ENCODE measurements at regions not wholly inside any gene's neighbourhood (a gene's known extent, or its start where the extent isn't known, plus 50 kb on each side); places are given as distances from the start of the nearest gene placed in this dataset.
"Not testable (repeated sequence)": the region's sequence is repeated elsewhere in the genome, so short reads cannot be mapped to it uniquely, and the experiment has no call there.

DNA sequence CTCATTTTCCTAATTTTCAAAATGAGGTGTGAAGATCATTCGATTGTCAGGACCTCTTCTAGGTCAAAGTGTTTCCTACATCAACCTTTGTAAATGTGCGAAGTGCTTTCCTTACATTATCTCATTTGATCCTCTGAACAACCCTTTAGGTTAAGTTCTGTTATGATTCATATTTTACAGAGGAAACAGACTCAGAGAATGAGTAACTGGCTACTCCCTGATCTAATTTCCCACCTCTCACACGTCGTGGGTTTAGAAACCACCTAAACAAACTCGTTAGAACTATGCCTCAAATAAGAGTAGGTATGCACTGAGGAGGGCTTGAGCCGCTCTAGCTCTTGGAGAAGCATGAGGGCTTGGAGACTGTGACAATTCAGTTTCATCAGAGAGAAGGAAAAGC lies 148.6 kb downstream of the CD47 start:
- no peak for DNase-seq

DNA sequence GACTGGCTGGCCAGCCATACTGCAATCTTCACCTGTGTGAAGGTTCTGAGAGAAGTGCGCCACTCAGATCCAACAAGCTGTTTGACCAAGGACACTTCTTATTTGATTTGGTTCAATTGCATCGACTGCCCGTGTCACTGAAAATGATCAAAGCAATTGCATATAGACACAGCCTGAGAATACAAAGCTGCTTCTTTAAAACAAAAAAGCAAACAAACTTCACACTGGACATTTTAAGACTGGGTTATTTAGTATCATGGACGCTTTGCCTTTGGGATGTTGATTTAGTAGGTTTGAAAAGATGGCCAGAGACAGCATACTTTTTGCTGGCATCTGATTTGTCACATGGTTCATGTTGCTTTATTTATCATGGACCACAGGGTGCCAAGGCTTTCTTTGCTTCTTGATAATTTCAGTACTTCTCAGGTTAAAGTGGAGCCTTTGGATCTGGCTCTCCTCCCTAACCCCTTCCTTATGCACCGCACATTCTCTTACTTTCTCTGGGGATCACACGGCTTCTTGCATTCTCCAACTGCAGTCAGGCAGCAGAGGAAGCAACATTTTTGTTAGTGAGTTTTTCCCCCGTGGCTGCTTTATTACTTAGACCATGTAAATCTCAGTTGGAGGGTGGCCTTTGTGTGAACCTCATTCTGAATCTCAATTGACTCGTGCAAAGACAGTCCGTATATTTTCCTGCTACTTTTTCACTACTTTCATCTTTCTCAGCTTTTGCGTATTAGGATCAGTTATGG lies 151.0 kb downstream of the CD47 start:
- DNase-seq, result no peak

DNA sequence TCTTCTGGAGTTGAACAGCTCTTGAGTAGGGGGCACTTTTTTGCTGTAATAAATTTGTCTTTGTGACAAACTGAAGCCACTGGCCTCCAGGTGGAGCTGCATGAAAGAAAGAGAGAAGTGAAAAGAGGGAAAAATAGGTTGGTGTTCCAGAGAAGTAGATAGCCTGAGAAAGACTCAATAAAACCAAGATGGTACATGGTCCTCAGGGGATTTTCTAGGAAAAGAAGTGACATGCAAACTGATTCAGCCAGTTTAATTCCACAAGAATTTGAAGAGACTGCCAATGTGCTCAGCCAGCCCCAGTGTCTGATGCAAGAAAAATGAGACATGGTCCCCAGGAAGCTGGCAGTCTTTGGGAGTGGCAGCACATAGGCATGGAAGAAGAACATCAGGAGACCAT lies 152.7 kb downstream of the CD47 start:
- peak; percentile 40 for DNase-seq

DNA sequence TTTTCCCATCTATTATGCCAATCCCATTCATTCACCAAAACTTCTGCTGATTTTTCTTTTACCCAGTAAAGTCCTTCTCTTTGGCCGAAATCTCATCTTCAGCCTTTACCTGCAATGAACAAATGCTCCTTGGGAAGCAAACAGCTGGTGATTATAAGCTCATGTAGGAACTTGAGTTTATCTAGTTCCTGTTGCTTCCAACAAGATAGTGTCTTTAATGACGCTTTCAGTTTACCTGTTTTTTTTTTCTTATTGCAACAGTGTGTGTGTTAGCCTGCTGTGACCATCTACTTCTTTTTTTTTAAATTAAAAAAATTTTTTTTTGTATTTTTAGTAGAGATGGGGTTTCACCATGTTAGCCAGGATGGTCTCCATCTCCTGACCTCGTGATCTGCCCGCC lies 156.0 kb downstream of the CD47 start:
- no peak for DNase-seq

DNA sequence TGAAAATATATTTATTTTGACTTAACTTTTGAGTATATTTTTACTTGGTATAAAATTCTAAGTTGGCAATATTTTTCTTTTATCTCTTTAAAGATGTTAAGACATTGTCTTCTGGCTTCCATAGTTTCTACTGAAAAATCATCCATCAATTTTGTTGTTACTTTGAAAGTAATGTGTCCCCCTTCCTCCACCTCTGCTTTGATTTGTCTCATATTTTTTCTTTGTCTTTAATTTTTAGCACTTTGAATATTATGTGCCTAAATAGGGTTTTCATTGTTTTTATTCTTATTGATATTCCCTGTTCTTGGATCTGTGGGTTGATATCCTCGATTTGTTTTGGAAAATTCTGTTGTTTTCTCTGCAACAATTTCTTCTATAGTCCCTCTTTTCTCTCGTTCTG lies 157.4 kb downstream of the CD47 start:
- no peak for DNase-seq

DNA sequence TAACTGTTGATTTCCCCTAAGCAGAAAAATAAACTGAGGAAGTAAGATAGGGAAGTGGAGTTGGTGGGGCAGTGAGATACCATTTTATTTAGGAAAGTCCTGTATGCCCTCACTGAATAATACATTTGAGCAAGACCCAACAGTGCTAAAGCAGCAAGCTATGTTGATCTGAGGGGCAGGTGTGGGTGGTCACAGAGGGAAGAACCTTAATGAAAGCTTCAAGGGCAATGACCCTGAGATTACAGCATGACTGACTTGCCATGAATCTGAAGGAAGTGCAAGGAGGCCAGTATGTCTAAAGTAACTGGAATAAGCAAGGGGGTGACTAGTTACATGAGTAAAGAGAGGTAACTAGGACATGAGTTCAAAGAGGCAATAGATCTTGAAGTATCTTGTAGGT lies 159.5 kb downstream of the CD47 start:
- no peak for DNase-seq

DNA sequence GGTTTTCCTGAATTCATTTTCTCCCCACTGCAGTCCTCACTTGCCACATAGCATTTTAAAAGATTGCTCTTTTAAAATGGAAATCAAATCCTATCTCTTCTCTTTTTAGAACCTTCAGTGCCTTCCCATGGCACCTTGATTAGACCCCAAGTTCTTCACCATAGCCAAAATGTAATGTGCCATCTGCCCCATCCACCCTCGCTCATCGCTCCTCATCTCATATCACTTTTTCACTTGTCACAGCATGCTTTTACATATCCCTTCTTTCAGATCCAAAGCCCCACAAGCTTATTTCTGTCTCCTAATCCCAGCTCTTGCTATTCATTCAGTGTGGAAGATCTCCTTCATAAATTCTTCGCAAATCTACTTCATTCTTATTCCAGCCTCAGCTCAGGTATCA lies 161.7 kb downstream of the CD47 start:
- DNase-seq, result no peak

DNA sequence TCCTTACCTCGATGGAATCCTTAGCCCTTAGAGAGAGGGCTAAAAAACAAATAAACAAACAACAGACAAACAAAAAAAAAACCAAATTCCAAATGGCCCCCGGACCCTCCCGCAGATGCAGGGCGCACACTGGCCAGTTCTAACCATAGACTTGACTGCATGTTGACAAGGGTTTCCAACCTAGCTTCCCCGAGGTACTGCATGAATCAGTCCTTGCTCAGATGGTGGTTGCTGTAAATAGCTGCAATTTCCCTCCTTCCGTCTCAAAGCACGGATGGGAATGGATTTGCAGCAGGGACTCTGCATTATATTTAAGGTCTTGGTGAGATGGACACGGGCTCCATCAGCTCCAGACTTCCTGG lies 162.8 kb downstream of the CD47 start:
- peak; percentile 36 for DNase-seq

DNA sequence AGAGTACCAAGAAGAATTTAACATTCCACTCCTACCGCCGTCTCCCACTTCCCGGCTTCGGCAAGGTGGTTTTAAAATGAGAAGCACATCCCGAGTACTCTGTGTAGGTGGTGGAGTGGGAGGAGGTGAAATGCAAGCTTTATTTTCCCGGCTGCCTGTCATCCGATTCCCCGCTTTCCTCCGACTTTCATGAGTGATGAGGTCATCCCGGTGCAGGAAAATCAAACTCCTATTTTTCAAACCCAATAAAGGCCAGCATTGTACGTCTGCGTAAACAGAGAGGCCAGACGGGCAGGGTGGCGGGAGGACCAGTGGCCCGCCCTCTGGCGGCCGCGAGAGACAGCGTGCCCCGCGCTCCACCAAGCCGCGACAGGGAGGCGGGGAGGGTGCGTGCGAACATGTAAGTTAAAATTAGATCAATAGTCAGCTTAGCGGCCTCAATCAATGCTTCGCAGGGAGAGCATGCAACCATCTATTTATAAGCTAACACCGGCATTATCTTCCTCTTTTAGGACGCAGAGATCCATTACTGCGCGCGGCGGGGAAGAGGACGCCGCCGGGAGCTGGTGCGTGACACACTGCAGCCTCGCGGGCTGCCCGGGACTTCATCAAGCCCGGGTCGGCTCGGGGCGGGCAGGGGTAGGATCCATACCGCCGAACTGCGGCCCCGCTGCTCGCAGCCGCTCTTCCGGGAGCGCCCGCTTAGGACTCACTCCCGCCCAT lies 163.3 kb downstream of the CD47 start:
- DNase-seq, result peak; percentile 68

DNA sequence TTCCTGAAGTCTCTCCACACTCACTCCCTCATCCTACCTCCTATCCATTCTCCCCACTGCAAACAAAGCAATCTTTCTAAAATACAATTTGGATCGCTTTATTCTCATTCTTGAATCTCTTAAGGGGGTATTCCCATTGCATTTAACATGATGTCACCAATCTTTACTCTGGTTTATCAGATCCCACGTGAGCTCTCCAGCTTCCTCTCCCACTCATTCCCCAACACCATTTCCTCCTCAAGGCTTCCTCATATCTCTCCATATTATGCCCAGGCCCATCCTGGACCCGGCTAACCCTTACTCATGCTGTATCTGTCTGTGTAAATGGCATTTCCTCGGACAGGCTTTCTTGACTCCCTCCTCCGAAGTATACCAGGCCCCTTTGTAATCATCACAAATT lies 165.0 kb downstream of the CD47 start:
- DNase-seq, result no peak

DNA sequence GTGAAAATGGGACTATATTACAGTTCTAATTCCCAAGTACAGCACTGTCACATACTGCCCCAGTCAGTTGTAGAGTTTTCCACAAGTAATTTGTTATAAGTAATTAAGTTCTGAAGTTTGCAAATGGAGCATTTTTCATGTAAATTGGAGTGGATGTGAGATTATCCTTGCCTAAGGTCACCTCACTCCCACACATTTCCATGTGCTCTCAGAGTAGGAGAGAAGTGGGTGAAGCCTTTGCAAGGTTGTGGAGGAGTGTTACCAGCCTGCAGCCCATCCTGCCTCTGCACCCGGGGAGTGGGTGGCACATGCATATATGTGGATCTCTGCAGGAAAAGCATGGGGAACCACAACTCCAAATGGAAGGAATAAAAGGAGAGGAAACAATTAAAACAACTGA lies 169.8 kb downstream of the CD47 start:
- no peak for DNase-seq

DNA sequence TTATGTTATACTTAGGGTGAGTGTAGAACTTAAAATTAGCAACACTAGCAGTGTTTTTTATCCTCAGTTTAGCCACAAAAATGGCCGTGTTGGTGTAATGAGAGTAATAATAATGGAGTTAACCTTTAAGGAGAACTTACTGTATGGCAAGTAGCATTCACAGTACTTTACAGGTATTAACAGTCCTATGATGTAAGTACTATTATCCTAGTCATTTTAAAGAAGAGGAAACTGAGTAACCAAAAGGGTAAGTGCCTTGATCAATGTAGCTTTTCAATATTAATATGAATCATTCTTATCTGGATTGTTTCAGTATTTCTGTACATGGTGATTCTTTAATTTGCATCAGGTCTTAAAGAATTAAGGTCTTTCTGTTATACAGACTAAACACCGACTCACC lies 170.3 kb downstream of the CD47 start:
- no peak for DNase-seq

DNA sequence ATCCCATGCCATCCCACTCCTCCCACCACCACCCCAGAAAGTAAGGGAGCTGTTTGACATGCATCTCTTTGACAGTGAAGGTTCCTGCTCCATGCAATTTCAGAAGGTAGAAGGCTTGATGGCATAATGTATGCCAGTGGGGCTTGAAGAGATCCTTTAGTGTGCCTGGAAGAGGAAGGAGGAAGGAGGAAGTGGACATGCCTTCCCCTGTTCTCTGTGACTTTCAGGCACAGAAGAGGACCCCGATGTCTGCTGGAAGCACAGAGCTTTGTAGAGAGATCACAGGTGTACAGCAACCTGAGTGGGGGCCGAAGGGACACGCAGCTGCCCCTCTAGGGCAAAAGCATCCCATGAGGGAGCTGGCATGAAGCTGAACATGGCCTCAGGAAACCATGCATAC lies 171.6 kb downstream of the CD47 start:
- DNase-seq, result no peak

DNA sequence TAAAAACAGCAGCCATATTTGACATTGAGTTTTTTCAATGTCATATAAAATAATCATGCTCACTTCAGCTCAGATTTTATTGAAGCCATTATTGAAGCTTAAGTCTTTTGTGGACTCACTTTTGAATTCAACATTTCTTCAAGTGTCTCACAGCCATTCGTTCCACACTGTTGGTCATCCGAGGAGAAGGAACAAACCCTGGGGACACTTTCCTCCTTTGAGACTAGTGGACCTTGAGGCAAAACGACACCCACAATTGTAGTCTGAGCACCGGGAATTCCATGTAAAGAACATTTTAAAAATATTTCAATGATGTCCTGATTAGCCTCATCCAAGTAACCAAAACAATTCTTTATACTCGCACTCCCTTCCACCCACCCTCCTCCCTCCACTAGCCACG lies 174.7 kb downstream of the CD47 start:
- DNase-seq, result no peak

DNA sequence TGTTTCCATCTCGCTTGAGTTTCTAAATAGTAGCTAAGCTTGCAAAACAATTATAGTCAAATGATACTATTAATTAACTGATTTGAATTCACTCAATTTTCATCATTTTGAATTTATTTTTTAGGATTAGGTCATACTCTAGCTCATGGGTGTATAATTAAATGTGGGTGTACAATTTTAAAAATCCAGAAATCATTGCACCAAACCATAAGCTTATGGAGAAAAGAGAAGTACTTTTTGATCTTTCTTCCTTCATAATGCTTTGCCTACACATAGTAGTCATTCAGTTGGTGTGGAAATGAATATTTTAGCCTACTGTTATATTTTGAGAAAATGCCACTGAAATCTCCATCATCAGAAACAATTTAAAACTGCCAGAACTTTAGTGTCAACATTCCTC lies 175.1 kb downstream of the CD47 start:
- DNase-seq, result no peak

DNA sequence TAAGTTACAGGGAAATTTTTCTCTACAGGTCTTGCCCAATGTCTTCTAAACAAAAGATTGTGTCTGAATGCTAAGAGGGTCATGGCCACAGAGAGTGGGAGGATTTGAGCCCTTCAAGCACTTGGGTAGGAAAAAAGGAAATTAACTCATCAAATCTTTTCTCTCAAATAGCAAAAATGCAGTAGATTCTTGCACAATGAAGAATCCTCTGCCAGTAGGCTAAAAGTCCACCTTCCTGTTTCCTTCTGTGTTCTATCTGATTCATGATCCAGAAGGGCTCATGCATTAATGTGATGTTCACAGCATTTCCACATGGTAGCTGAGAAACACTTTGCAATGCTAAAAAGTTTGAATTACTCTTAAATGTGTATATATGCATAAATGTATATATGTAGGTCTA lies 177.1 kb downstream of the CD47 start:
- peak; percentile 4 for DNase-seq

DNA sequence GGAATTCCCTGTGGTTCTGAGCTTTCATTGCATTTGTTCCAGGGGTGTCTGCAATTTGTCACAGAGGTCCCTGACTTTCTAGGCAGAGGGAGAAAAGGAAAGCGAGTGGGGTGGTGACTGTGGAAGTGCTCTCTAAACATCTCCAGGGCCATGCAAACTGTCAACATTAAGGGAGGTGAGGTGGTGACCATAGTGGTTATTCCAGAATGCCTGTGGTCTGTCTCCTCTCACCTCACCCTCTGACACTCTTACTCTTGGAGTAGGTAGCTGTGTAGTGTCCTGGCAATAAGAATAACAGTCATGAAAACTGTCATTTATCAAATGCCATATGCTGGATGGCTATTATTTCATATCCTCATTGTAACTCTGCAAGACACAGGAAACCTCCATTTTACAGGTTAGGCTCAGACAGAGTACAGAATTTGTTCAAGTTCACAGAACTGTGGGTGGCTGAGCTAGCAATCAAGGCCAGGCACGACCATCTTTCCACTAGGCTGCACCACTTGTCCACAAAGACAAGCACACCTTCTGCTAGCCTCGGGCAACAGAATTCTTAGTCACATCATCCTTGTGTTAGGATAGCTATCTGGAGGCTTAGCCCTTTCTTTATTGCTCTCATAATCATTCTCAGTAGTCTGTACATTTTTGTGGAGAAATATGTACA lies 179.4 kb downstream of the CD47 start:
- no peak for DNase-seq

DNA sequence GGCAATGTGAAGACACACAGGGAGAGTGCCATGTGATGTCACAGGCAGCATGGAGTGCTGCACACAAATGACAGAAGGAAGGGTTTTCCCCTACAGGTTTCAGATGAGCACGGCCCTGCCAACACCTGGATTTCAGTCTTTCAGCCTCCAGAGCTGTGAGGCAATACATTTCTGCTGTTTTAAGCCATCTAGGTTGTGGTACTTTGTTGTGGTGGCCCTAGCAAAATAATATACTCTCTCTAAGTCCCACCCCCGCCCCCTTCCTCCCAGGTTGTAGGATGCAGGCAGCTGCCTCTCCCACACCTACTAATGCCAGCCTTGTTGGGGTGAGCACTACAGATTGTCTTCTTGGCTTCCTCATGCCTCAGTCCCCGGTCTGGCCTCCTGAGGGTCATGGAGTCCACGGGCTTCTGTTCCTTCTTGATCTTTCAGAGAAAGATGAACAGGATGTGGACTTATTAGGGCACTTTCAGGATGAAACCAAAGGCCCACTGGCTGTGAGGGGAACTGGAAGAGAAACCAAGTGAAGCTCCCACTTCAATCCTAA lies 180.0 kb downstream of the CD47 start:
- no peak for DNase-seq

DNA sequence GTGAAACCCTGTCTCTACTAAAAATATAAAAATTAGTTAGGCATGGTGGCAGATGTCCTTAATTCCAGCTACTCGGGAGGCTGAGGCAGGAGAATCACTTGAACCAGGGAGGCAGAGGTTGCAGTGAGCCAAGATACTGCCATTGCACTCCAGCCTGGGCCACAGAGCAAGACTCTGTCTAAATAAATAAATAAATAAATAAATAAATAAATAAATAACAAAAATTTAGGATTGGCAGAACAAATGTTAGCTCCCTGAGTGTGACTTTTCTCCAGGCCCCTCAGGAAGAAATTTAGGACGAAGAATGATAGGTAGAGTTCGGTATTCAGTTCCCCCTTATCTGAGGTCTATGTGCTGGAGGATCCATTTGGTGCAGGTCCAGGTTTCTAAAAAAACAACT lies 181.2 kb downstream of the CD47 start:
- not testable (repeated sequence) for DNase-seq

DNA sequence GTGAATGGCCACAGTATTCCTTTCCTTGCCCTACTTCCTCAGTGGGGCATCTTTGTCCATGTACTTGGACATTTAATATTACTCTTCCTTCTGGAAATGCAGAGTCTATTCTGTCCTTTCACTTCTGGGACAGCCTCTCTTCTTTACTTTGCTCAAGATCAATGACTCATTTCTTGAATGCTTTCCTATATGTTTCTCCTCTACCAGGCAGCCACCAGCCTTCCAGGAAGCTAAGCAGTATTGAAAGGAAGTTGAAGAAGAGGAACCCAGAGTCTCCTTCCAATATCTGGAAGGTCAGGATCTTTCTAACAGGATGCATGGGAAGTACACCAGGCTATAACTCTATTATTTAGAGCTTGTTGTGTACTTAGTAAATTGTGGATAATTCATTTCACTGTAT lies 182.8 kb downstream of the CD47 start:
- DNase-seq, result no peak

DNA sequence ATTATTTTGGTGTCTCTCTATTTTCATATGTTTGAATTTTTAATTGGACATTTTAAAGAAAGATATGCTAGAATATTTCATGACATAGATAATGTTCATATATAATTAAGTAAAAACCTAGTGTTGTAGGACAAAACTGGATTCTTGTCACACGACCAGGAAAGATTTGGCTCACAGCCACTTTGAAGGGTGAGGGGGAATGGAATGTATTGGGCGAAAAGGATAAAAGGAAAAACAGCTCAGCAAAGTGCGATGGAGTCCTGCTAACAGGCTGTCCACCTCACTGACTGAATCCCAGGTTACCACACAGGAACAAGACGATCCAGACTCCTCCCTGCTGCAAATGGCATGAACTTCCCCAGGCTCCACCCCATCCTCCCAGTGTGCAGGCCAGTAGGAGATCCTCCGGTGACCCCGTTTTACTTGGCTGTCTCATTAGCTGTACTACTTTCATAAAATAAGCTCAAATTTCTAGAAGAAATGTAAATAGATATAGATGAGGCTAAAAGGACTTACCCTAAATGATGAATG lies 186.2 kb downstream of the CD47 start:
- DNase-seq, result no peak

DNA sequence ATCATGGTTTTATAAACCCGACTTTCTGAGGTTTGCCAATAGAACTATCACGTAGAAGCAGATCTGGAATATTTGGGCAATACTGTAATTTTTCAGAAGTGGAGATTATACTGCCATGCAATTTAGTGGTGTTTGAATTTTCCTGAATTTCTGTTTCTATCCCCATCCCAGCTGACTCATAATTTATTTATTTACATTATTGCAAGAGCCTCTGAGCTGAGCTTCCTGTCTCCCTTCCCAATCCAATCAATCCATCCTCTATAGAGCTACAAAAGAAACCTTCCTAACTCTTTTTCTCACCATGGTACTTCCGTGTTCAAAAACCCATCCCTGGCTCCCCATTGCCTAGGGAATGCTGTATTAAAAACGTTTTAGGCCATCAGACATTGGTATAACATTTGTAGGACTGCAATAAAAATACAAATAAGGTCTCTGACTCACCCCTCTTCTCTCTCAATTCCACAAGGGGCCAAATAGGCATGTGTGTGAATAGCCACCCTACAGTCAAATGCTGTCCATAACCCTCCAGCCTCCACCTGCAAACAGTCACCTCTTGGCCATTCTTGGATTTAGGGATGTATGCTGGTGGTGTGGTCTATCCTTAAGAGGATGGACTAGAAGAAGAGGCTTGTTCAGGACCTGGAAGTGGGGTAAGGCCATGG lies 190.7 kb downstream of the CD47 start:
- no peak for DNase-seq
